GM19238 (cell line): ENCODE measurements at regions not wholly inside any gene's neighbourhood (a gene's known extent, or its start where the extent isn't known, plus 50 kb on each side); places are given as distances from the start of the nearest gene placed in this dataset.
"Not testable (repeated sequence)": the region's sequence is repeated elsewhere in the genome, so short reads cannot be mapped to it uniquely, and the experiment has no call there.

Experiments used
- DNase-seq: peaks from one replicate; pipeline ENCODE4 v3.0.0; 2011; ENCODE audit warnings: low spot score; ENCODE audit not compliant: insufficient read length

GRCh38 chr13:65829241-65830008 is 1400.7 kb downstream of the PCDH9 start:
- DNase-seq: no peak

- DNase-seq: no peak
These were observed 1403.5 kb downstream of the PCDH9 start for GRCh38 chr13:65826657-65827056.

- no peak for DNase-seq
These were observed 1405.1 kb downstream of the PCDH9 start for GRCh38 chr13:65825039-65825438.

GRCh38 chr13:65808061-65808460 is 1422.1 kb downstream of the PCDH9 start:
- no peak for DNase-seq

GRCh38 chr13:65803530-65804392 is 1426.4 kb downstream of the PCDH9 start:
- no peak for DNase-seq

GRCh38 chr13:65789815-65790214 is 1440.3 kb downstream of the PCDH9 start:
- DNase-seq: no peak

GRCh38 chr13:65787082-65787481 is 1443.1 kb downstream of the PCDH9 start:
- DNase-seq: no peak

- no peak for DNase-seq
These were observed 1445.9 kb downstream of the PCDH9 start for GRCh38 chr13:65784088-65784816.

GRCh38 chr13:65783383-65783782 is 1446.8 kb downstream of the PCDH9 start:
- no peak for DNase-seq

- DNase-seq: not testable (repeated sequence)
These were observed 1458.3 kb downstream of the PCDH9 start for GRCh38 chr13:65771704-65772313.

GRCh38 chr13:65768545-65768944 is 1461.6 kb downstream of the PCDH9 start:
- DNase-seq: no peak

- DNase-seq: no peak
These were observed 1466.3 kb downstream of the PCDH9 start for GRCh38 chr13:65763811-65764210.

- DNase-seq: no peak
These were observed 1468.1 kb downstream of the PCDH9 start for GRCh38 chr13:65762012-65762411.

- DNase-seq: no peak
These were observed 1474.0 kb downstream of the PCDH9 start for GRCh38 chr13:65756071-65756671.

- DNase-seq: no peak
These were observed 1481.9 kb downstream of the PCDH9 start for GRCh38 chr13:65748227-65748626.

GRCh38 chr13:65746406-65746921 is 1483.7 kb downstream of the PCDH9 start:
- DNase-seq: no peak

GRCh38 chr13:65744836-65745235 is 1485.3 kb downstream of the PCDH9 start:
- DNase-seq: no peak

- DNase-seq: no peak
These were observed 1497.0 kb downstream of the PCDH9 start for GRCh38 chr13:65733110-65733509.

GRCh38 chr13:65727070-65727469 is 1503.1 kb downstream of the PCDH9 start:
- DNase-seq: no peak

- no peak for DNase-seq
These were observed 1505.1 kb downstream of the PCDH9 start for GRCh38 chr13:65725006-65725405.

GRCh38 chr13:65724226-65724625 is 1505.9 kb downstream of the PCDH9 start:
- no peak for DNase-seq
